ENCODE measurements at regions not wholly inside any gene's neighbourhood (a gene's known extent, or its start where the extent isn't known, plus 50 kb on each side); places are given as distances from the start of the nearest gene placed in this dataset.

GRCh38 chr12:84767079-84767478, 145.5 kb downstream of the SLC6A15 start:
- 52 to 57% methylated on average over 1 of the region's 1 CpG for WGBS, 2 donors (ENCODE audit: low coverage in 1 of 2)
- DNase-seq, result no peak
- no peak overlapping the region for H3K4me3 ChIP-seq
- no peak overlapping the region for H3K27ac ChIP-seq
- no peaks in the 10 kb centered on the region for H3K36me3 ChIP-seq
- intact Hi-C loops (cut with DNase I; ENCODE audit: low total_unique reads), result no loop called here
- no peaks in the 10 kb centered on the region for H3K9me3 ChIP-seq
- H3K4me1 ChIP-seq, result no peaks in the 10 kb centered on the region
- in situ Hi-C loops (cut with MboI; ENCODE audit: low pct_ligation_motif_present in 1 of 4, low pct_unique_long_range_greater_than_20kb in 1 of 4, low sequenced_read_pairs in 3 of 4), result no loop called here
- no peaks in the 10 kb centered on the region for H3K27me3 ChIP-seq
- no peak for TF ChIP-seq POLR2A (IDR thresholded peaks at IDR 0.05)
- TF ChIP-seq CTCF (IDR thresholded peaks at IDR 0.05), result no peak
- no peak for TF ChIP-seq POLR2AphosphoS5 (IDR thresholded peaks at IDR 0.05)
- no peak for TF ChIP-seq EP300 (IDR thresholded peaks at IDR 0.05; ENCODE audit: low read depth)

- no peaks in the 10 kb centered on the region for H3K4me1 ChIP-seq
- intact Hi-C loops (cut with DNase I; ENCODE audit: low total_unique reads), result no loop called here
- no peaks in the 10 kb centered on the region for H3K36me3 ChIP-seq
- in situ Hi-C loops (cut with MboI; ENCODE audit: low pct_ligation_motif_present in 1 of 4, low pct_unique_long_range_greater_than_20kb in 1 of 4, low sequenced_read_pairs in 3 of 4), result no loop called here
- DNase-seq, result no peak
- no peaks in the 10 kb centered on the region for H3K9me3 ChIP-seq
- H3K27me3 ChIP-seq, result no peaks in the 10 kb centered on the region
- TF ChIP-seq POLR2AphosphoS5 (IDR thresholded peaks at IDR 0.05) (no peak), CTCF (IDR thresholded peaks at IDR 0.05) (no peak), POLR2A (IDR thresholded peaks at IDR 0.05) (no peak), EP300 (IDR thresholded peaks at IDR 0.05; ENCODE audit: low read depth) (no peak)
- H3K4me3 ChIP-seq, result no peak overlapping the region
- no peak overlapping the region for H3K27ac ChIP-seq
These were observed 146.2 kb downstream of the SLC6A15 start for GRCh38 chr12:84766375-84766774.

- 44 to 75% methylated on average over 1 of the region's 1 CpG for WGBS, 2 donors (ENCODE audit: low coverage in 1 of 2)
- in situ Hi-C loops (cut with MboI; ENCODE audit: low pct_ligation_motif_present in 1 of 4, low pct_unique_long_range_greater_than_20kb in 1 of 4, low sequenced_read_pairs in 3 of 4), result no loop called here
- Histone ChIP-seq H3K4me1 (no peaks in the 10 kb centered on the region), H3K27ac (no peak overlapping the region), H3K9me3 (no peaks in the 10 kb centered on the region), H3K36me3 (no peaks in the 10 kb centered on the region), H3K4me3 (no peak overlapping the region), H3K27me3 (no peaks in the 10 kb centered on the region)
- no peak for DNase-seq
- TF ChIP-seq POLR2AphosphoS5 (IDR thresholded peaks at IDR 0.05) (no peak), CTCF (IDR thresholded peaks at IDR 0.05) (no peak), POLR2A (IDR thresholded peaks at IDR 0.05) (no peak), EP300 (IDR thresholded peaks at IDR 0.05; ENCODE audit: low read depth) (no peak)
- intact Hi-C loops (cut with DNase I; ENCODE audit: low total_unique reads), result no loop called here
These were observed 148.6 kb downstream of the SLC6A15 start for GRCh38 chr12:84764001-84764400.

- DNase-seq, result no peak
- Histone ChIP-seq H3K27me3 (no peaks in the 10 kb centered on the region), H3K36me3 (no peaks in the 10 kb centered on the region), H3K4me1 (no peaks in the 10 kb centered on the region), H3K27ac (no peak overlapping the region), H3K4me3 (no peak overlapping the region), H3K9me3 (no peaks in the 10 kb centered on the region)
- WGBS, 2 donors (ENCODE audit: low coverage in 1 of 2), result 32% methylated on average over 1 of the region's 1 CpG; no CpG with 5 or more reads in 1 of the 2 donors
- TF ChIP-seq CTCF (IDR thresholded peaks at IDR 0.05), result no peak
- TF ChIP-seq POLR2AphosphoS5 (IDR thresholded peaks at IDR 0.05), result no peak
- TF ChIP-seq POLR2A (IDR thresholded peaks at IDR 0.05), result no peak
- in situ Hi-C loops (cut with MboI; ENCODE audit: low pct_ligation_motif_present in 1 of 4, low pct_unique_long_range_greater_than_20kb in 1 of 4, low sequenced_read_pairs in 3 of 4) (no loop called here), intact Hi-C loops (cut with DNase I; ENCODE audit: low total_unique reads) (no loop called here)
These were observed 149.5 kb downstream of the SLC6A15 start for GRCh38 chr12:84763107-84763506.
